NCI-H748 treated with DMSO at 0.1 percent for 48 hours (cell line): ENCODE measurements at regions not wholly inside any gene's neighbourhood (a gene's known extent, or its start where the extent isn't known, plus 50 kb on each side); places are given as distances from the start of the nearest gene placed in this dataset.

ENCODE experiments used
- DNase-seq: peaks from one replicate; lab custom pipeline; 2025; lab: John Stamatoyannopoulos, UW

- no peak for DNase-seq
These were observed 208.0 kb upstream of the KCNN2 start for GRCh38 chr5:114153833-114154232.

- no peak for DNase-seq
These were observed 195.8 kb upstream of the KCNN2 start for GRCh38 chr5:114166081-114166480.

GRCh38 chr5:114174131-114174530, 187.7 kb upstream of the KCNN2 start:
- DNase-seq: no peak

- DNase-seq: no peak
These were observed 187.0 kb upstream of the KCNN2 start for GRCh38 chr5:114174837-114175236.

GRCh38 chr5:114176356-114176755, 185.5 kb upstream of the KCNN2 start:
- no peak for DNase-seq

- DNase-seq: no peak
These were observed 182.7 kb upstream of the KCNN2 start for GRCh38 chr5:114179134-114179533.

- DNase-seq: no peak
These were observed 177.9 kb upstream of the KCNN2 start for GRCh38 chr5:114184006-114184405.

- no peak for DNase-seq
These were observed 176.6 kb upstream of the KCNN2 start for GRCh38 chr5:114185274-114185673.

- DNase-seq: no peak
These were observed 170.4 kb upstream of the KCNN2 start for GRCh38 chr5:114191441-114191840.

- no peak for DNase-seq
These were observed 169.8 kb upstream of the KCNN2 start for GRCh38 chr5:114192108-114192507.

- no peak for DNase-seq
These were observed 160.5 kb upstream of the KCNN2 start for GRCh38 chr5:114201332-114201731.

GRCh38 chr5:114204923-114205322, 156.9 kb upstream of the KCNN2 start:
- no peak for DNase-seq

GRCh38 chr5:114206640-114207039, 155.2 kb upstream of the KCNN2 start:
- no peak for DNase-seq

GRCh38 chr5:114207615-114208014, 154.3 kb upstream of the KCNN2 start:
- DNase-seq: no peak

- no peak for DNase-seq
These were observed 153.8 kb upstream of the KCNN2 start for GRCh38 chr5:114208120-114208519.

GRCh38 chr5:114208588-114208987, 153.3 kb upstream of the KCNN2 start:
- DNase-seq: no peak

- DNase-seq: no peak
These were observed 151.2 kb upstream of the KCNN2 start for GRCh38 chr5:114210662-114211061.

- DNase-seq: no peak
These were observed 140.1 kb upstream of the KCNN2 start for GRCh38 chr5:114221807-114222206.

- DNase-seq: no peak
These were observed 138.0 kb upstream of the KCNN2 start for GRCh38 chr5:114223866-114224265.

- no peak for DNase-seq
These were observed 124.1 kb upstream of the KCNN2 start for GRCh38 chr5:114237766-114238165.

- DNase-seq: no peak
These were observed 123.0 kb upstream of the KCNN2 start for GRCh38 chr5:114238771-114239313.

GRCh38 chr5:114243281-114243971, 118.4 kb upstream of the KCNN2 start:
- no peak for DNase-seq

GRCh38 chr5:114243972-114244317, 117.9 kb upstream of the KCNN2 start:
- no peak for DNase-seq

- DNase-seq: no peak
These were observed 112.0 kb upstream of the KCNN2 start for GRCh38 chr5:114249823-114250222.
